Activated T-helper 2 cell treated with anti-CD3 and anti-CD28 coated beads, Interferon-gamma antibody, Interleukin-2, Interleukin-4, amounts not matched to agents 10 μg/mL and 5 μg/mL and 100 μg/mL, durations not matched to agents 14 hours and 24 hours and 36 hours (primary cell): ENCODE measurements at regions not wholly inside any gene's neighbourhood (a gene's known extent, or its start where the extent isn't known, plus 50 kb on each side); places are given as distances from the start of the nearest gene placed in this dataset.

ENCODE experiments used
- DNase-seq: peaks from one replicate; pipeline ENCODE4 v3.0.0; 2021; ENCODE audit warnings: low spot score
- H3K27ac Mint-ChIP-seq: one replicate; pipeline ENCODE4 v1.8.0; 2021; ENCODE audit warnings: mixed read lengths
- H3K27me3 Mint-ChIP-seq: one replicate; pipeline ENCODE4 v1.8.0; 2021; ENCODE audit warnings: low read depth, mixed read lengths
- H3K36me3 Mint-ChIP-seq: one replicate; pipeline ENCODE4 v1.8.0; 2021; ENCODE audit warnings: low read depth, mixed read lengths
- H3K4me1 Mint-ChIP-seq: one replicate; pipeline ENCODE4 v1.8.0; 2021; ENCODE audit warnings: low read depth, mixed read lengths
- H3K4me3 Mint-ChIP-seq: one replicate; pipeline ENCODE4 v1.8.0; 2021; ENCODE audit warnings: low read depth, mild to moderate bottlenecking, moderate library complexity, mixed read lengths
- H3K9me3 Mint-ChIP-seq: one replicate; pipeline ENCODE4 v1.8.0; 2021; ENCODE audit warnings: mixed read lengths
- intact Hi-C: fragments of 100-400 bp; cut with micrococcal nuclease; formaldehyde crosslinking; loops from one replicate; pipeline ENCODE4 v1.15.1; 2023

DNA sequence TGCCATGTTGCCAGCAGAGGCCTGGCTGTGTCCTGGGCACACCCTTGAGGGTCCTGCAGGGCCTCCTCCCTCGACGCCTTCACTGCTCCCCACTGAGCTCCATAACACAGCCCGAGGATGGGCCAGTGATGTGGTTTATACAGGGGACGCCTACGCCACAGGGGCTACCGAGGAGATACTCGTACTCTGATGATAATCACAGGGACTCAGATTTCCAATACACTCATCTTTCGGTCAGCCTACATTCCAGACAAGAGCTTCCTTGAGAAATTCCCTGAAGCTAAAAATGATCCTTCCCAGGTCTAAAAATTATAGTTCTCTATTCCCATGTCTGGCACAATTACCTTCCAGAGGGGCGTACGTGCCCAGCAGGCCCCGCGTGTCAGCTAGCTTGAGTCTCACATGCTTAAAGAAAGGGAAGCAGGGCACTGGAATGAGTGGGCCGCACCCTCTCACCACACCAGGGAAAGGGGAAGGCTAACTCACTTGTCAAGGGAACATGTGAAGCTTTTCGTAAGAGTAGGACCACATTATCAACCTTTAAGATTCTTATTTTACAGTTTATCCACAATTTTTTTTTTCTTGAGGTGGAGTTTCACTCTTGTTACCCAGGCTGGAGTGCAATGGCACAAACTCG lies 159.5 kb upstream of the NDUFV2 start:
- Mint-ChIP-seq H3K36me3 (no peaks in the 10 kb centered on the region), H3K9me3 (no peaks in the 10 kb centered on the region), H3K4me3 (no peak overlapping the region), H3K4me1 (no peaks in the 10 kb centered on the region), H3K27me3 (no peaks in the 10 kb centered on the region), H3K27ac (no peak overlapping the region)
- no peak for DNase-seq
- intact Hi-C loops: no loop called here

DNA sequence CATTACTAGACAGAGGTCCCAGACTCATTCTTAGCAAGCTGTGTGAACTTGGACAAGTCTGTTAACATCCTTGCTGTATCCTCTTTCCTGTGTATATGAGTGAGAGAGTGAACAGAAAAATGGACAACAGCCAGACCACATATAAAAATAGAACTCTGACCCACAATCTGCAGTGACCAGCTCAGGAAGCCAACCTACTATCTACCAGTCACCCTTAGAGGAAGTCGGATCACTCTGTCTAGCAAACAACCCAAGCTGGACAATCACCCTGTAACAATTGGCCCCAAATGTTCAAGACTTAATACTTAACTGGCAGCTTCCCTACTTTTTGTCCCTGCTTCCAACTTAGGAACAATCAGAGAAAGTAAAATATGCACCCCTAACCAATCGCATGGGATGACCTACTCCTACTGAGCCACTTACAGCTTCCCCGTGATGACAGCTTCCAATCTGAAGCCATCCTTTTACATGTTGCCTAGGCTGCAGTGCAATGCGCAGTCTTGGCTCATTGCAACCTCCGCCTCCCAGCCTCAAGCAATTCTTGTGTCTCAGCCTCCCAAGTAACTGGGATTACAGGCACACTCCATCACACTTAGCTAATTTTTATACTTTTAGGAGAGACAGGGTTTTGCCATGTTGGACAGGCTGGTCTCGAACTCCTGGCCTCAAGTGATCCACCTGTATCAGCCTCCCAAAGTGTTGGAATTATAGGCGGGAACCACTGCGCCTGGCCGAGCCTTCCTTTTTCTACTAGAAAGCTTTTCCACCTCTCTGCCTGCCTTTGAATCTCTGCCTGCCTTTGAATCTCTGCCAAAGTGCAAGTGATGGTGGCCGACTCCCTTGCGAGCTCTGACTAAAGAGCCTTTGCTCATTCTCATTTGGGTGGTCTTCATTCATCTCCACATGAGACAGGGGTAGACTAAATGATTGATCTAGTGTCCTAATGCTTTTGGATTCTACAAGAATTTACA lies 158.3 kb upstream of the NDUFV2 start:
- H3K27ac Mint-ChIP-seq: no peak overlapping the region
- no peaks in the 10 kb centered on the region for H3K4me1 Mint-ChIP-seq
- no peaks in the 10 kb centered on the region for H3K27me3 Mint-ChIP-seq
- intact Hi-C loops: no loop called here
- DNase-seq: no peak
- H3K4me3 Mint-ChIP-seq: no peak overlapping the region
- H3K36me3 Mint-ChIP-seq: no peaks in the 10 kb centered on the region
- no peaks in the 10 kb centered on the region for H3K9me3 Mint-ChIP-seq

DNA sequence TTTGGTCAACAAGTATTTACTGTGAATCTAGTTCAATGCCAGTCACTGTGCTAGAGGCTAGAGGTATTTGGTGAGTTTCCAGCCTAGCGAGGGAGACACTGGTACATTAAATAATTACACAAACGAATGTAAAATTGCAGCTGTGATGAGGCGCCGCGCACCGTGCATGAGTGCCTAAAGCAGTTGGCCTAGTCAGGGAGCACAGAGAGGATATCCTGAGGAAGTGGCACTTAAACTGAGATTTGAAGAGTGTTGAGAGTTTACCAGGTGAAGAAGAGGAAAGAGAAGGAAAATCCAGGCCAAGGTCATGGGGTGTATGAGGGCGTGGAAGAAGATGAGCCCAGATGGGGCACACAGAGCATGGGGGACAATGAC lies 157.6 kb upstream of the NDUFV2 start:
- Mint-ChIP-seq H3K36me3 (no peaks in the 10 kb centered on the region), H3K27ac (no peak overlapping the region), H3K4me1 (no peaks in the 10 kb centered on the region), H3K27me3 (no peaks in the 10 kb centered on the region), H3K9me3 (no peaks in the 10 kb centered on the region), H3K4me3 (no peak overlapping the region)
- intact Hi-C loops: no loop called here
- no peak for DNase-seq

DNA sequence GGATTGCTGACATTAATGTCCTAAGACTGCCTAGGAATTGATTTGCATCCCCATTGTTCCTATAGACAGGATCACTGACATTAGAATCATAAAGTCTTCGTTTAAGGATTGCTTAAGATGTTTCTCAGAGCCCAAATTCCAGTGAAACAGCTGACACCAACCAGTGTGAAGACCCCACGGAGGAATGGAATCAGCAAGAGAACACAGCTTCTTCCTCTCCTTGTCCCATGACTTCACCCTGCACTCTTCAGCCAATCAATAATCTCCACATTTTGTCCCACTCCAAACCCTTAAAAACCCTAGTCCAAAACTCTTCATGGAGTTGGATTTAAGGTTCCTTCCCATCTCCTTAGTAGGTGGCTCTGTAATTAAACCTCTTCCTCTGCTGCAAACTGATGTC lies 157.0 kb upstream of the NDUFV2 start:
- intact Hi-C loops: no loop called here
- no peaks in the 10 kb centered on the region for H3K36me3 Mint-ChIP-seq
- H3K27me3 Mint-ChIP-seq: no peaks in the 10 kb centered on the region
- no peak for DNase-seq
- H3K4me1 Mint-ChIP-seq: no peaks in the 10 kb centered on the region
- H3K4me3 Mint-ChIP-seq: no peak overlapping the region
- no peak overlapping the region for H3K27ac Mint-ChIP-seq
- no peaks in the 10 kb centered on the region for H3K9me3 Mint-ChIP-seq

DNA sequence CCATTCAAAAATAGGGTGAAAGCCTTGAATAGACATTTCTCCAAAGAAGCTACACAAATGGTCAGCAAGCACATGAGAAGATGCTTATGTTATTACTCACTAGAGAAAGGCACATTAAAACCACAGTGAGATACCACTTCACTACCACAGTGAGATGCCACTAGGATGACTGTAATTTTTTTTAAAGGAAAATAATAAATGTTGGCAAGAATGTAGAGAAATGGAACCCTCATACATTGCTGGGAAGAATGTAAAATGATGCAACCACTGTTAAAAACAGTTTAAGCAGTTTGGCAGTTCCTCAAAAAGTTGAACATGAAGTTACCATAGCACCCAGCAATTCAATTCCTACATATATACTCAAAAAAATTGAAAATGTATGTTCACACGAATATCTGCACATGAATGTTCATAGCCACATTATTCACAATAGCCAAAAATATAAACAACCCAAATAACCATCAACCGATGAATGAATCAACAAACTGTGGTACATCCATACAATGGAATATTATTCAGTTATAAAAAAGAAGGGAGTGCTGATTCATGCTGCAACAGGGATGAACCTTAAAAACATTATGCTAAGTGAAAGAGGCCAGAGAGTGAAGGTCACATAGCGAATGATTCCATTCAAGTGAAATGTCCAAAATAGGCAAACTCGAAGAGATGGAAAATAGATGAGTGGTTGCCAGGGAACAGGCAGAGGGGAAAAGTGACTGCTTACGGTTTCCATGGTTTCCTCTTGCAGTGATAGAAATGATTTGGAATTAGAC lies 156.2 kb upstream of the NDUFV2 start:
- H3K27ac Mint-ChIP-seq: no peak overlapping the region
- H3K4me1 Mint-ChIP-seq: no peaks in the 10 kb centered on the region
- H3K9me3 Mint-ChIP-seq: no peaks in the 10 kb centered on the region
- H3K27me3 Mint-ChIP-seq: no peaks in the 10 kb centered on the region
- H3K36me3 Mint-ChIP-seq: no peaks in the 10 kb centered on the region
- no peak for DNase-seq
- H3K4me3 Mint-ChIP-seq: no peak overlapping the region
- intact Hi-C loops: no loop called here

DNA sequence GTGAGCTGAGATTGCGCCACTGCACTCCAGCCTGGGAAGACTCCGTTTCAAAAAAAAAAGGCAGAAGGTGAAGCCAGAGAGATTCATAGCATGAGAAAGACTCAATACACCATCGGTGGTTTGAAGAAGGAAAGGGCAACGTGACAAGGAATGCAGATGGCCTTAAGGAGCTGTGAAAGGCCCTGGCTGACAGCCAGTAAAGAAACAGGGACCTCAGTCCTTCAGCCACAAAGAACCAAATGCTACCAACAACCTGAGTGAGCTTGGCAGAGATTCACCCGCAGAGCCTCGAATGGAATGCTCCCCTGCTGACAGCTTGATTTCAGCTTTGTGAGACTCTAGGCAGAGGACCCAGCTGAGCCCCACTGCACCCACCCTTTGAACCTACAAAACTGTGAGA lies 154.9 kb upstream of the NDUFV2 start:
- no peaks in the 10 kb centered on the region for H3K36me3 Mint-ChIP-seq
- no peaks in the 10 kb centered on the region for H3K4me1 Mint-ChIP-seq
- DNase-seq: no peak
- intact Hi-C loops: no loop called here
- H3K9me3 Mint-ChIP-seq: no peaks in the 10 kb centered on the region
- no peak overlapping the region for H3K27ac Mint-ChIP-seq
- no peak overlapping the region for H3K4me3 Mint-ChIP-seq
- no peaks in the 10 kb centered on the region for H3K27me3 Mint-ChIP-seq

DNA sequence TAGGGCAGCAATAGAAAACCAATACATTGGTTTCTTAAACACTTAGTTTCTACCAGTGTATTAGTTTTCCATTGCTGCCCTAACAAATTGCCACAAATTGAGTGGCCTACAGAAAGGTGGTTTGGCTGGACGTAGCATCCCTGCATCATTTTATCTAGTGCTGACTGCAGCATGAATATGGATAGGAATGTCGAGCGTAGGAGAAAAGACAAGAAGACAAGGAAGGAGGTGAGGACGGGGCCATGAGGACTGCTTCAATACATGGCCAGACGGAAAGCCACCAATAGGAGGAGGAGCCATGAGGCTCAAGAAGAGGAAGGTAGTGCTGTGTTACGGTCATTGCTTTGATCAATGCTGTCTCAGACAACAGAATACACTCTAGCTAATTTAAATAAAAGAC lies 154.5 kb upstream of the NDUFV2 start:
- no peak overlapping the region for H3K27ac Mint-ChIP-seq
- no peaks in the 10 kb centered on the region for H3K9me3 Mint-ChIP-seq
- intact Hi-C loops: no loop called here
- no peaks in the 10 kb centered on the region for H3K36me3 Mint-ChIP-seq
- H3K4me1 Mint-ChIP-seq: no peaks in the 10 kb centered on the region
- no peak overlapping the region for H3K4me3 Mint-ChIP-seq
- H3K27me3 Mint-ChIP-seq: no peaks in the 10 kb centered on the region
- DNase-seq: no peak

DNA sequence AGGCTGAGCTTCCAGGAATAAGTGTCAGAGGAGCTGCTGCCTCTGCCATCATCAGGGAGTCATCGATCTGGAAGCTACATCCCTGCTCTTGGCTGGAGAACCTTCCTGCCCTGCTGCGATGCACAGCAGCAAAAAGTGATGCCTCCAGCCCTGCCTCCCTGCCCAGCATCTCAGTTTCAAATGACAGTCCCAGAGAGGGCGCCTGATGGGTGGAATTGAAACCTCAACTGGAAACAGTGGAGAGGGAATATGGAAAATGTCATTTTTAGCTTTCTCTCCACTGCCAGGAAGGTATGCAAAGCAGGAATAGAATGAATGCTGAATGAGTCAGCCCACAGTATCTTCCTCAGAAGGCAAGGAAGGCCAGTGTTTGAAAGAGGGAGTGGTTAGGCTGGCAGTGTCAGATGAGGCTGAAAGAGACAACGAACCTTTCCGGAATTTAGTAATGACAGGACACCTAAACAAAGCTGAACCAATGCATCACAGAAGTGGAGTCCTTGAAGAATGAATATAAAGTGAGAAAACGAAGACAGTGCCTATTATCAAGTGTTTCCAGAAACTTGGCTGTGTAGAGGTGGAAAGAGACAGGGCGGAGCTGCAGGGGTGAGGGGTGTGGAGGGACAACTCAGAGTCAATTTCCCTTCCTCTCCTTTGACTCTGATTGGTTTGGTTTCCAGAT lies 153.9 kb upstream of the NDUFV2 start:
- no peak overlapping the region for H3K27ac Mint-ChIP-seq

DNA sequence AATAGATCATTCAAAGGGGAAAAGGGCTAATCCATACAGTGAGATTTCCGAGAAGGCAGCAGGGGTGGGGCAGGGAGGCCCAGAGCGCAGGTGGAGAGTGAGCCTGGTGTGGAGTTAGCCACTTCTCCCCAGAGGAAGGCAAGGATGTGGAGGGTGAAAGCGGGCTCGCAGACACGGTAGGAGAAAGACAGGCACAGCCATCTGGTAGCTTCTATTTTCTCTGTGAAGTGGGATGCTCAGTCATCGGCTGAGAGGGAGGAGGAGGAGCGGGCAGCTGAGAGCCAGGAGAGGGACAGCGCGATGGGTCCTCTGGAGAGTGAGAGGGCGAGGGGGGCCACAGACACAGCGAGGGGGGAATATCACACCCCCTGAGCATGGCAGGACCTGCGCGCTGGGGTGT lies 153.3 kb upstream of the NDUFV2 start:
- Mint-ChIP-seq H3K27me3 (no peaks in the 10 kb centered on the region), H3K27ac (no peak overlapping the region), H3K9me3 (no peaks in the 10 kb centered on the region), H3K36me3 (no peaks in the 10 kb centered on the region), H3K4me1 (no peaks in the 10 kb centered on the region), H3K4me3 (no peak overlapping the region)
- no peak for DNase-seq
- intact Hi-C loops: no loop called here

More for the DNA sequence above, 153.9 kb upstream of the NDUFV2 start:
- Mint-ChIP-seq H3K36me3 (no peaks in the 10 kb centered on the region), H3K27me3 (no peaks in the 10 kb centered on the region), H3K4me1 (no peaks in the 10 kb centered on the region), H3K4me3 (no peak overlapping the region), H3K9me3 (no peaks in the 10 kb centered on the region)
- intact Hi-C loops: no loop called here
- DNase-seq: no peak

DNA sequence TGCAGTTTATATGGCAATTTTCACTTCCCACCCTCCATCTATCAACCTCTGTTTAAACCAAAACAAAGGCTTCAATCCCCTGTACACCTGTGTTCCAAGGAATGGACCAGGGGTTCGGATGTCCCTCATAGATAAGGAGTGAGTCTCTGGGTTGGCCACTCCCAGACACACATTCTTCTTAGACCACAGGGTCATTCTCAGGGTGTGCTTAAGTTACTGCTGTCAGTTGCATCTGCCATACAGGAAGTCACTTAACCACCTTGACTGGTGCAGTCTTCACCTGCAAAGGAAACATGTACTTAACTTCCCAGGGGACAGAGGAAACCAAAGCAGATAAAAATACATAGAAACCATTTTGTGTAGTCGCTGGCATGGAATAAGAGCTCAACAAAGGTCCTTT lies 151.0 kb upstream of the NDUFV2 start:
- no peaks in the 10 kb centered on the region for H3K27me3 Mint-ChIP-seq

DNA sequence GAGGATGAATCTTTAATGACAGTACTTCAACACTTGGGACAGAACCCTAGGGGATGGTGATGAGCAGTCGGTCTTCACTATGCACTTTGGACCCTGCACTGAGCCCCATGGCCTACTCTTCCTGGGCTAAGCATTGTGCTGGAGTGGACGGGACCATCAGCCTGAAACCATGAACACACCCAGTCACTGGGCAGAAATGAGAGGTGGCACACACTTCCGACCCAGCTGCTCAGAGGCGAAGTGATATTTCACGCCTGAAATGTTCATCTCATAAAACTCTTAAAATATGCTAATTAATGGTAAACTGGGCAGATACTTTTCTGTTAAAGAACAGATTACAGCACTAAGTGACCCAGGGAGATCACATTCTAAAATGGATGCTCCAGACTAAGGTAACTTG lies 150.3 kb upstream of the NDUFV2 start:
- H3K27me3 Mint-ChIP-seq: no peaks in the 10 kb centered on the region
- no peaks in the 10 kb centered on the region for H3K9me3 Mint-ChIP-seq
- intact Hi-C loops: no loop called here
- no peak overlapping the region for H3K27ac Mint-ChIP-seq
- H3K4me3 Mint-ChIP-seq: no peak overlapping the region
- H3K36me3 Mint-ChIP-seq: no peaks in the 10 kb centered on the region
- no peak for DNase-seq
- H3K4me1 Mint-ChIP-seq: no peaks in the 10 kb centered on the region

More for the DNA sequence above, 151.0 kb upstream of the NDUFV2 start:
- intact Hi-C loops: no loop called here
- no peaks in the 10 kb centered on the region for H3K36me3 Mint-ChIP-seq
- no peak for DNase-seq
- no peak overlapping the region for H3K27ac Mint-ChIP-seq
- no peak overlapping the region for H3K4me3 Mint-ChIP-seq
- no peaks in the 10 kb centered on the region for H3K4me1 Mint-ChIP-seq
- no peaks in the 10 kb centered on the region for H3K9me3 Mint-ChIP-seq

DNA sequence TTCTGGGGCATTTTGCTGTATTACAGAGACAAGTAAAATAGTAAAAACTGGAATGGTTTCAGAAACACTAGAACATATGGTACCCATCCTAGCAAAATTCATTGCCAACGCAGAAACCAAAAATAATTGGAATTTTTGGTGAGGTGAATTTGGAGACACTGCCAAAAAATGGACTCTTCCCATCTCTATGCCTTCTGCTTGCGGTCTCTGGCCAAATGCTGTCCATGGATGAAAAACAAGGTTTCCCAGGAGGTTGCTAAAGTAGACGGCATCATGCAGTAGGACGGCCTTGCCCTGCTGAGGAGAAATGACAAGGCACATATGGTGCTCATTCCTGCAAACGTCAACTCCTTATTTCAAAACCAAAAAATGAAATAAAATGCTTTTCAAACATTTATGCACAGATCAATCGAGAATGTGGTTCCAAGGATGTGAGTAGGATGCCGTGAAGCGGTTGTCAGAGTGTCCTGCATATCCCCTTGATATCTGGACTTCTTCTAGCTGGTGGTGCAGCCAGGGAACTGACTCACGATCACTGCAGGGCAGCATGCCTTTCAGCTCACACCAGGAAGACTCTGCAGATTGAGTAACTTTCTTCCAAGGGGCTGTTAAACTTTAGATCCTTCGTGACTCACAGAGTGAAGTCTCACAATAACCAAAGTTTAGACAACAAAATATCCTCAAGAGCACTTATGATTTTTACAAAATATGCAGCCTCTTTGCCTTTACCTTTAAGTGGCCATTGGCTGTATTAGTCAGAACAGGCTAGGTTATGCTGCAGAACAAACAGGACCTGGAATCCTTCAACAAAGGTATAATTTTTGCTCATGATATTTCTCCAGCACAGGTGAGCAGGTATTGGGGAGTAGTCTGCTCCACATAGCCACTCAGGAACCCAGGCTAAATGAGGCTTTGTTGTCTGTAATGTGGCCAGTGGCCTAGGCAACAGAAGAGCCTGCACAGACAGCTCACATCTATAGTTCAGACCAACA lies 149.4 kb upstream of the NDUFV2 start:
- no peak for DNase-seq
- H3K4me3 Mint-ChIP-seq: no peak overlapping the region
- intact Hi-C loops: no loop called here
- H3K27ac Mint-ChIP-seq: no peak overlapping the region
- no peaks in the 10 kb centered on the region for H3K4me1 Mint-ChIP-seq
- H3K36me3 Mint-ChIP-seq: no peaks in the 10 kb centered on the region
- no peaks in the 10 kb centered on the region for H3K27me3 Mint-ChIP-seq
- H3K9me3 Mint-ChIP-seq: no peaks in the 10 kb centered on the region
